IPS-NIHi7 (cell line): ENCODE measurements at regions not wholly inside any gene's neighbourhood (a gene's known extent, or its start where the extent isn't known, plus 50 kb on each side); places are given as distances from the start of the nearest gene placed in this dataset.
"Not testable (repeated sequence)": the region's sequence is repeated elsewhere in the genome, so short reads cannot be mapped to it uniquely, and the experiment has no call there.

Experiments
- DNase-seq: peaks from one replicate; pipeline ENCODE4 v3.0.0; 2012; ENCODE audit warnings: mixed read lengths; ENCODE audit errors: extremely low spot score

- no peak for DNase-seq
Observed at GRCh38 chr17:13785981-13786598, 184.4 kb upstream of the HS3ST3A1 start.

GRCh38 chr17:13787636-13788035 is 185.9 kb upstream of the HS3ST3A1 start:
- DNase-seq = no peak

GRCh38 chr17:13788385-13788784 is 186.7 kb upstream of the HS3ST3A1 start:
- DNase-seq = no peak

- no peak for DNase-seq
Observed at GRCh38 chr17:13792314-13792713, 190.6 kb upstream of the HS3ST3A1 start.

GRCh38 chr17:13793951-13794350 is 192.2 kb upstream of the HS3ST3A1 start:
- no peak for DNase-seq

GRCh38 chr17:13797863-13798262 is 196.1 kb upstream of the HS3ST3A1 start:
- DNase-seq = no peak

- DNase-seq = no peak
Observed at GRCh38 chr17:13806092-13806491, 204.4 kb upstream of the HS3ST3A1 start.

GRCh38 chr17:13807103-13807502 is 205.4 kb upstream of the HS3ST3A1 start:
- DNase-seq = no peak

GRCh38 chr17:13812350-13812749 is 210.6 kb upstream of the HS3ST3A1 start:
- DNase-seq = no peak

GRCh38 chr17:13813347-13814240 is 211.9 kb upstream of the HS3ST3A1 start:
- DNase-seq = peak; percentile 14

GRCh38 chr17:13822700-13823099 is 221.0 kb upstream of the HS3ST3A1 start:
- no peak for DNase-seq

GRCh38 chr17:13825526-13826040 is 223.9 kb upstream of the HS3ST3A1 start:
- no peak for DNase-seq

GRCh38 chr17:13827118-13827517 is 225.4 kb upstream of the HS3ST3A1 start:
- no peak for DNase-seq

GRCh38 chr17:13833921-13834320 is 232.2 kb upstream of the HS3ST3A1 start:
- no peak for DNase-seq

GRCh38 chr17:13835151-13835550 is 233.4 kb upstream of the HS3ST3A1 start:
- no peak for DNase-seq

- no peak for DNase-seq
Observed at GRCh38 chr17:13837417-13837816, 231.9 kb upstream of the COX10 start.

- DNase-seq = no peak
Observed at GRCh38 chr17:13840254-13840653, 229.1 kb upstream of the COX10 start.

- DNase-seq = no peak
Observed at GRCh38 chr17:13843862-13844635, 225.3 kb upstream of the COX10 start.

GRCh38 chr17:13851889-13852288 is 217.4 kb upstream of the COX10 start:
- DNase-seq = no peak

- DNase-seq = not testable (repeated sequence)
Observed at GRCh38 chr17:13855730-13856129, 213.6 kb upstream of the COX10 start.

GRCh38 chr17:13862346-13862745 is 207.0 kb upstream of the COX10 start:
- no peak for DNase-seq

- no peak for DNase-seq
Observed at GRCh38 chr17:13863436-13863835, 205.9 kb upstream of the COX10 start.
